ENCODE measurements at regions not wholly inside any gene's neighbourhood (a gene's known extent, or its start where the extent isn't known, plus 50 kb on each side); places are given as distances from the start of the nearest gene placed in this dataset.

DNA sequence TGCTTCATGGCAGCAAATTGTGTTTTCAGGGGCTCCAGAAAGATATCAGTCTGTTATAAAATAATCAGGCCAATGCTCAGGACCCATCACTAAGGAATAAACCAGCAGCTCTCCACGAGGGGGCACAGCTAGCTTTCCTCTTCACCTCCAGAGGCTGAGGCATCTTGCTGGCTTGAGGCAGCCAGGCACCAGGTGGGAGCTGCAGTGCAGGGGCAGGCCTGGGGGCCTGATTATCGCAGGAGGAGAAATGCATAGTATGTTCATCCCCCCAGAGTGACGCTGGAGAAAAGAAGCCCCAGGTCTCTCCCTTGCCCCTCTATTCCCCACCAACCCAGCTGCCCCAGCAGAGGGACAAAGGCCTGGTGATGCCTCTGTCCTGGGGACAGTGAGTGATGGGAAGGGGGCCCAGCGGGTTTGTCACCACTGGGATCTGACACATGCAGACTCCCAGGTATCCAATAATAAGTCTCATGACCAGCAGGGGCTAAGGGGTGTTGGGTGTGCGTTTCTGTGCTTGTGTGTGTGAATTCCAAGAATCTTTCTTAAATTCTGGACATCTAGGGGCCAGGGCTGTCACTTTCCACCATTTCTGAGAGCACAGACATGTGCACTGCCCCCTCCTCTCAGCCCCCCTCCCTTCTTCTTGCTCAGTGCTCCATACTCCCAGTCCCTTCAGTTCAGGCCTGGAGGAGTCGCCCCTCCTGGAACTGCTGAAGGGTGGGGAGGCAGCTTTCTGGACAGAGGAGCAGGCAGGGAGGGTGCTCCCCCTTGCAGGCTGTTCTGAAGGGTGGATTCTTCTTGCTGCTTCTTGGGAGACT lies 128.1 kb upstream of the FAM20C start:
- peak; percentile 44 for TF ChIP-seq CTCF (IDR thresholded peaks at IDR 0.05)
- Histone ChIP-seq H3K27ac (no peak overlapping the region), H3K27me3 (ENCODE audit: insufficient read depth in 3 of 3, low read length in 2 of 3) (no peaks in the 10 kb centered on the region), H3K36me3 (ENCODE audit: insufficient read depth in 1 of 2, low read depth in 1 of 2) (no peaks in the 10 kb centered on the region), H3K4me3 (no peak overlapping the region), H3K9me3 (no peaks in the 10 kb centered on the region), H3K4me1 (peaks cover 11% of the 10 kb centered on the region)
- DNase-seq: peak; percentile 47 to 70
- intact Hi-C loops (cut with DNase I): no loop called here
- ATAC-seq: peak; percentile 52 to 78 (median 64)
- 53 to 70% (median 62%) methylated on average over 6 of the region's 6 CpGs for WGBS, 3 donors

GRCh38 chr7:64916-65341 lies 127.4 kb upstream of the FAM20C start:
- H3K27me3 ChIP-seq (ENCODE audit: insufficient read depth in 3 of 3, low read length in 2 of 3): no peaks in the 10 kb centered on the region
- no peak overlapping the region for H3K27ac ChIP-seq
- no peak overlapping the region for H3K4me3 ChIP-seq
- peak in 1 of 2 donors; percentile 51 for DNase-seq
- peak; percentile 54 to 83 (median 68) for ATAC-seq
- intact Hi-C loops (cut with DNase I): no loop called here
- H3K9me3 ChIP-seq: no peaks in the 10 kb centered on the region
- peaks cover 11% of the 10 kb centered on the region for H3K4me1 ChIP-seq
- no peaks in the 10 kb centered on the region for H3K36me3 ChIP-seq (ENCODE audit: insufficient read depth in 1 of 2, low read depth in 1 of 2)
- WGBS, 3 donors: 49 to 66% (median 52%) methylated on average over 11 of the region's 11 CpGs
- TF ChIP-seq CTCF (IDR thresholded peaks at IDR 0.05): no peak

DNA sequence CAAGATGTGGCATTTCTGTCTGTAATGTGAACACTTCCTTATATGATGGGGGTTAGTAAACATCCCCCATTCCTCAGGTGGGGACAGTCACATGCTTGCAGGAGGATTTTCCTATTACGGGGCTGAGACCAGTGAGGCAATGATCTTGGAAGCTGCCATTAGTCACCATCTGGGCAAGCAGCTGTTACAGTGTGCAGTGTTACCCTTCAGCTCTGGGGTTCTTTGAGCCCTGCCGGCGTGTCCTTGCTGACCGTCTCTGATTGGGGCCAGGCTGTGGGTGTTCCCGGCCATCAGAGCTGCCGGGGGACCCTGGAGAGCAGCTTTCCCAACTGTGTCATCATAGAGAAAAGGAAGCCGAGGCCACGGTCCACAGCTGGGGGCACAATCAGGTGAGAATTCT lies 126.8 kb upstream of the FAM20C start:
- no peaks in the 10 kb centered on the region for H3K36me3 ChIP-seq (ENCODE audit: insufficient read depth in 1 of 2, low read depth in 1 of 2)
- intact Hi-C loops (cut with DNase I): no loop called here
- no peak for TF ChIP-seq CTCF (IDR thresholded peaks at IDR 0.05)
- peak; percentile 42 to 80 for DNase-seq
- no peaks in the 10 kb centered on the region for H3K27me3 ChIP-seq (ENCODE audit: insufficient read depth in 3 of 3, low read length in 2 of 3)
- ATAC-seq: peak; percentile 60 to 83 (median 83)
- H3K4me3 ChIP-seq: no peak overlapping the region
- H3K4me1 ChIP-seq: peaks cover 11% of the 10 kb centered on the region
- H3K9me3 ChIP-seq: no peaks in the 10 kb centered on the region
- 40 to 65% (median 45%) methylated on average over 8 of the region's 8 CpGs for WGBS, 3 donors
- no peak overlapping the region for H3K27ac ChIP-seq

- DNase-seq (peak in 1 of 2 donors; percentile 10), ATAC-seq (no peak)
- Histone ChIP-seq H3K36me3 (ENCODE audit: insufficient read depth in 1 of 2, low read depth in 1 of 2) (no peaks in the 10 kb centered on the region), H3K4me3 (no peak overlapping the region), H3K4me1 (peaks cover 11% of the 10 kb centered on the region), H3K27me3 (ENCODE audit: insufficient read depth in 3 of 3, low read length in 2 of 3) (no peaks in the 10 kb centered on the region), H3K9me3 (no peaks in the 10 kb centered on the region), H3K27ac (no peak overlapping the region)
- TF ChIP-seq CTCF (IDR thresholded peaks at IDR 0.05): no peak
- intact Hi-C loops (cut with DNase I): no loop called here
- WGBS, 3 donors: 83 to 93% (median 84%) methylated on average over 12 of the region's 12 CpGs
Measured at GRCh38 chr7:66296-66695, 126.1 kb upstream of the FAM20C start.
